ENCODE measurements at regions not wholly inside any gene's neighbourhood (a gene's known extent, or its start where the extent isn't known, plus 50 kb on each side); places are given as distances from the start of the nearest gene placed in this dataset.

DNA sequence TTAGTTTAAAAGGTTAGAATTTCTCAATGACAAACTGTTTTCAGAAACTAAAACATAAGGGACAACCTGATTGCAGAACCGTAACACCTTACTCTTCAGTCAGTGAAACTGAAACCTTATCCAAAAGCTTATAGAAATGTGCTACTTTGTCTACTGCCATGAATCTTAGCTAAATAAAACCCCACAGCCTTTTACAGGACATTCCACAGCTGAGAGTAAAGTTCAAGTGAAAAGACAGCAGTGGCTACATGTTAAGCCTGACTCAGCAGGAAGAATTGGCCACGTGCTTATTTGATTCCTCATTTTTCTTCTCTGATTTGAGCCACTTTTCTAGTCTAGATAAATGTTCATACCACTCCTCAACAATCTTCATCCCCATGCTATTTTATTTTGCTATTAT lies 278.7 kb upstream of the ISL1 start:
- DNase-seq (no peak), ATAC-seq (no peak)
- no peaks in the 10 kb centered on the region for H3K36me3 ChIP-seq (ENCODE audit: insufficient read depth in 1 of 2, low read depth in 1 of 2)
- 29 to 41% (median 33%) methylated on average over 2 of the region's 2 CpGs for WGBS, 3 donors
- no peaks in the 10 kb centered on the region for H3K27me3 ChIP-seq (ENCODE audit: insufficient read depth in 3 of 3, low read length in 2 of 3)
- H3K4me1 ChIP-seq = no peaks in the 10 kb centered on the region
- H3K9me3 ChIP-seq = no peaks in the 10 kb centered on the region
- H3K27ac ChIP-seq = no peak overlapping the region
- intact Hi-C loops (cut with DNase I) = no loop called here
- TF ChIP-seq, protein P1, sequence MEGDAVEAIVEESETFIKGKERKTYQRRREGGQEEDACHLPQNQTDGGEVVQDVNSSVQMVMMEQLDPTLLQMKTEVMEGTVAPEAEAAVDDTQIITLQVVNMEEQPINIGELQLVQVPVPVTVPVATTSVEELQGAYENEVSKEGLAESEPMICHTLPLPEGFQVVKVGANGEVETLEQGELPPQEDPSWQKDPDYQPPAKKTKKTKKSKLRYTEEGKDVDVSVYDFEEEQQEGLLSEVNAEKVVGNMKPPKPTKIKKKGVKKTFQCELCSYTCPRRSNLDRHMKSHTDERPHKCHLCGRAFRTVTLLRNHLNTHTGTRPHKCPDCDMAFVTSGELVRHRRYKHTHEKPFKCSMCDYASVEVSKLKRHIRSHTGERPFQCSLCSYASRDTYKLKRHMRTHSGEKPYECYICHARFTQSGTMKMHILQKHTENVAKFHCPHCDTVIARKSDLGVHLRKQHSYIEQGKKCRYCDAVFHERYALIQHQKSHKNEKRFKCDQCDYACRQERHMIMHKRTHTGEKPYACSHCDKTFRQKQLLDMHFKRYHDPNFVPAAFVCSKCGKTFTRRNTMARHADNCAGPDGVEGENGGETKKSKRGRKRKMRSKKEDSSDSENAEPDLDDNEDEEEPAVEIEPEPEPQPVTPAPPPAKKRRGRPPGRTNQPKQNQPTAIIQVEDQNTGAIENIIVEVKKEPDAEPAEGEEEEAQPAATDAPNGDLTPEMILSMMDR (IDR thresholded peaks at IDR 0.05) = no peak
- no peak overlapping the region for H3K4me3 ChIP-seq

DNA sequence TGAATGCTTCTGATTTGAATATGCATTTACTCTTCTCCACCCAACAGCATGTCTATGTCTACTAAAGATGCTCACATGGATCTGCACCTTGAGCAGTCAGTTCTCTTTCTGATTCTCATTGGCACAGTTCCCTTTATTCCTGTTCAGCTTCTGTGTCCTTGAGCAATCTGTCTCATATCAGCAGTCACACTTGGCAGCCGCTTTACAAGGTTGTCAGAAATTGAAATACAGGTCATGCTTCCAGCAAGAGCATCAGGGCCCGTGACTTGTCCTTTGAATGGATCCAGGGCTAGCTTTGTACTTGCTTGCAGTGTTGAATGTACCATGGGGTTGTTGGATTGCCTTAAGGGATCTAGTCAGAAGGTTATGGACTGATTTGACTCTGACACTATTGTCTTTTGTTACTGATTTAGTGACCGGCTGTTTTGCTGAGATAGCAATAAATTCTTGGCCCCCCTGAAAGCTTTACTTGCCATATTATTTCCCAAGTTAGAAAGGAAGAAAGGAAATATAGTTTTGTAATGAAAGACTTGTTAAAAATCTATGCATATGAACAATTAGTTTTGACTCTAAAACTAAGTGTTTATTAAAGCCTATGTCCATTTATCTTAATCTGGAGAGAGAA lies 273.4 kb upstream of the ISL1 start:
- H3K9me3 ChIP-seq = no peaks in the 10 kb centered on the region
- intact Hi-C loops (cut with DNase I) = no loop called here
- DNase-seq (no peak), ATAC-seq (no peak)
- no peaks in the 10 kb centered on the region for H3K36me3 ChIP-seq (ENCODE audit: insufficient read depth in 1 of 2, low read depth in 1 of 2)
- H3K4me3 ChIP-seq = no peak overlapping the region
- WGBS, 3 donors = 63 to 77% (median 72%) methylated on average over 3 of the region's 3 CpGs
- no peaks in the 10 kb centered on the region for H3K4me1 ChIP-seq
- H3K27me3 ChIP-seq (ENCODE audit: insufficient read depth in 3 of 3, low read length in 2 of 3) = no peaks in the 10 kb centered on the region
- no peak overlapping the region for H3K27ac ChIP-seq
- TF ChIP-seq, protein P1 (IDR thresholded peaks at IDR 0.05) = no peak

DNA sequence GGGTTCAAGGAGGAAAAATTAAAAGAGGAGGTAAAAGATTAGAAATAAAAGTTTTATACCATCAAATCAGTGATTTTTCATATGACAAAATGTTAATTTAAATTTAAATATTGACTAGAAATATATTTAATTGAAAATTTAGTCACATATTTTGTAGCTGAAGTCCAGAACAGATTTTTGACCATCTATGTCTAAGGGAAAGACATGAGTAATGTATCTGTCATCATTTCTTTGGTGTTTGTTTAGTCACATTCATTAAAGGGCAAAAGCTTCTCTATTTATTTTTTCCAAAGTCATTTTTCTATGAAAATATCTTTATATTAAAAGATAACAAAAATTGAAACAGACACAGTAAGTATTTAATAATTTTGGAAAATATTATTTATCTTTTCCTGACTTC lies 252.0 kb upstream of the ISL1 start:
- TF ChIP-seq, protein P1 (IDR thresholded peaks at IDR 0.05) = no peak
- intact Hi-C loops (cut with DNase I) = no loop called here
- no peaks in the 10 kb centered on the region for H3K27me3 ChIP-seq (ENCODE audit: insufficient read depth in 3 of 3, low read length in 2 of 3)
- no peak for ATAC-seq
- H3K4me1 ChIP-seq = no peaks in the 10 kb centered on the region
- no peak overlapping the region for H3K27ac ChIP-seq
- no peak overlapping the region for H3K4me3 ChIP-seq
- DNase-seq = no peak
- H3K9me3 ChIP-seq = no peaks in the 10 kb centered on the region
- H3K36me3 ChIP-seq (ENCODE audit: insufficient read depth in 1 of 2, low read depth in 1 of 2) = no peaks in the 10 kb centered on the region

DNA sequence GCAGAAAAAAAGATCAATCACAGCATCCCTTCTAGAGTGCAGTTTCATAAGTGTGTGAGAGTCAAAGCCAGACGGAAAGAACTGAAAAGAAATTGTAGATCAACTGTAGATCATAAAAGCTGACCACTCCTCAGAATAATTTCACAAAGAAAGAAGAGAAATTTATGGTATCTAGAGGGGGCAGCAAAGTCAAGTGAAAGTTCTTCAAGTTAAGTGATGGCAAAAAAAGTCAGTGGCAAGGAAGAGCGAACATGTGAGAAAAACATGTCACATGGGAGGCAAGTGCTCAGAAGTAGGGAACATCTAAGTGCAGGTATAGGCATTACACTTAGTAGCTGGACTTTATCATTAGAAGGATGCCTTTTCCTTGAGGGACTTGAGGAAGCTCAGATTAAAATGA lies 245.1 kb upstream of the ISL1 start:
- ATAC-seq = no peak
- Histone ChIP-seq H3K27ac (no peak overlapping the region), H3K4me1 (no peaks in the 10 kb centered on the region), H3K36me3 (ENCODE audit: insufficient read depth in 1 of 2, low read depth in 1 of 2) (no peaks in the 10 kb centered on the region), H3K27me3 (ENCODE audit: insufficient read depth in 3 of 3, low read length in 2 of 3) (no peaks in the 10 kb centered on the region), H3K4me3 (no peak overlapping the region), H3K9me3 (no peaks in the 10 kb centered on the region)
- intact Hi-C loops (cut with DNase I) = no loop called here
- no peak for DNase-seq
- TF ChIP-seq, protein P1 (IDR thresholded peaks at IDR 0.05) = no peak
- WGBS, 3 donors = 40 to 50% (median 41%) methylated on average over 2 of the region's 2 CpGs

DNA sequence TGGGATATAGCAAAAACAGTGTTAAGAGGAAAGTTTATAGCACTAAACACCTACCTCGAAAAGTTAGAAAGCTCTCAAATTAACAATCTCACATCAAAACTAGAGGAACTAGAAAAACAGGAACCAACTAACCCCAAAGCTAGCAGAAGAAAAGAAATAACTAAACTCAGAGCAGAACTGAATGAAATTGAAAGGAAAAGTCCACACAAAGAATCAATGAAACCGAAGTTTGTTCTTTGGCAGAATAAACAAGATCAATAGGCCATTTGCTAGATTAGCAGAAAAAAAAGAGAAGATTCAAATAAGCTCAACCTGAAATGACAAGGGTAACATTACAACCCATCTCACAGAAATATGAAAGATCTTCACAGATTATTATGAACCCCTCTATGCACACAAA lies 234.8 kb upstream of the ISL1 start:
- intact Hi-C loops (cut with DNase I) = no loop called here

More for the DNA sequence above, 234.8 kb upstream of the ISL1 start:
- Histone ChIP-seq H3K4me1 (no peaks in the 10 kb centered on the region), H3K9me3 (peaks cover 8% of the 10 kb centered on the region), H3K27me3 (ENCODE audit: insufficient read depth in 3 of 3, low read length in 2 of 3) (no peaks in the 10 kb centered on the region), H3K27ac (no peak overlapping the region), H3K36me3 (ENCODE audit: insufficient read depth in 1 of 2, low read depth in 1 of 2) (no peaks in the 10 kb centered on the region), H3K4me3 (no peak overlapping the region)
- ATAC-seq = no peak
- TF ChIP-seq, protein P1 (IDR thresholded peaks at IDR 0.05) = no peak
- DNase-seq = no peak
- 78 to 84% (median 84%) methylated on average over 2 of the region's 2 CpGs for WGBS, 3 donors
